NB4 (cell line): ENCODE measurements at regions not wholly inside any gene's neighbourhood (a gene's known extent, or its start where the extent isn't known, plus 50 kb on each side); places are given as distances from the start of the nearest gene placed in this dataset.

Experiments used
- DNase-seq: peaks from one replicate; pipeline ENCODE4 v3.0.0; 2010; ENCODE audit warnings: low read depth
- H3K4me3 ChIP-seq: one replicate; pipeline ENCODE4 v1.5.1; 2011; ENCODE audit warnings: mild to moderate bottlenecking, low read depth, low read length, moderate library complexity
- MYC ChIP-seq: IDR thresholded peaks from 2 replicates; pipeline ENCODE4 v1.6.1; 2011; ENCODE audit warnings: low read depth, low read length
- POLR2A ChIP-seq: IDR thresholded peaks from 2 replicates; pipeline ENCODE4 v1.6.1; 2011; ENCODE audit warnings: mild to moderate bottlenecking; ENCODE audit not compliant: insufficient read length; ENCODE audit errors: extremely low read depth
- TF ChIP-seq, protein P1 (sequence below): IDR thresholded peaks from 2 replicates; pipeline ENCODE4 v1.6.1; 2011; ENCODE audit warnings: low read depth, low read length
- TF ChIP-seq, protein P2 (sequence below): IDR thresholded peaks from one replicate; pipeline ENCODE4 v1.5.1; 2012; ENCODE audit warnings: low read depth, low read length

DNA sequence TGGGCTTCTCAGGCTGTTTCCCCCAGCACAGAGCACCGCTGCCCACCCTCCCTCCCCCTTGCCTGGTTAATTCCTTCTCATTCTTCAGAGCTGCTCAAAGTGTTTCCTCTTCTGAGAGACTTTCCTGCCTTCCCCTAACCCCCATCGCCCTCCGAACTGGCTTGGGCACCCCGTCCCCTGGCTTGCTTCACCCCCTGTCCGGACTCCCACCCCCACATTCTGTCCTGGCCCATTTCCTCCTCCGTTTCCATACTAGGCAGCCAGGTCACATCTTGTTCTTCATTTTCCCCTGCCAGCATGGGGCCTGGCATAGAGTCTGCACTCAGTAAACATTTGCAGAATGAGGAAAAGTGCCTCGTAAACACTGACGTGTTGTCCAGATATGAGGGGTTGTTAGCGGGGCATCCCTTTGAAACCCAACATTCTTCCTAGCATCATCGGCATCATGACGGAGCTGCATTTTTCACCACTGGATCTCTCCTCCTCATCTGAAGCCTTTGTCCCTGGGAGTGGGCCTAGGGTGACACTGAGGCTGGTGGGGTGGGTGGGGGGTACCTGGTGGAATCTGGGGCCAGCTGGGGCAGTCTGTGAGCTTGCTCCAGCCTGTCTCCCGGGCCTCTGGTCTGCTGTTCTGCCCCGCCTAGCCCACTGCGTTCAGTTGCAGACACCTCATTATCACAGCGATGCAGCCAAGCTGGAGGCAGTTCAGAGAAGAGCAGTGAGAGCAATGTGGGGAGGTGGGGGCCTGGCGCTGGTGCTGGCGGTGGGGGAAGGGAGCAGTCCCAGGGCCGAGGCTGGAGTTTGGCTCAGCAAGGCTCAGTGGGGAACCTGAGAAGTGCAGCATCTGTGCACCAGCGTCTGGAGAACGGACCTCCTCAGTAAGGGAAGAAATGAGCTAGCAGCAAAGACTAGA, 149.4 kb upstream of the PJA1 start:
- no peak for DNase-seq
- H3K4me3 ChIP-seq, result no peak overlapping the region
- TF ChIP-seq, protein P1, sequence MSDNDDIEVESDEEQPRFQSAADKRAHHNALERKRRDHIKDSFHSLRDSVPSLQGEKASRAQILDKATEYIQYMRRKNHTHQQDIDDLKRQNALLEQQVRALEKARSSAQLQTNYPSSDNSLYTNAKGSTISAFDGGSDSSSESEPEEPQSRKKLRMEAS, result no peak
- TF ChIP-seq, protein P2, sequence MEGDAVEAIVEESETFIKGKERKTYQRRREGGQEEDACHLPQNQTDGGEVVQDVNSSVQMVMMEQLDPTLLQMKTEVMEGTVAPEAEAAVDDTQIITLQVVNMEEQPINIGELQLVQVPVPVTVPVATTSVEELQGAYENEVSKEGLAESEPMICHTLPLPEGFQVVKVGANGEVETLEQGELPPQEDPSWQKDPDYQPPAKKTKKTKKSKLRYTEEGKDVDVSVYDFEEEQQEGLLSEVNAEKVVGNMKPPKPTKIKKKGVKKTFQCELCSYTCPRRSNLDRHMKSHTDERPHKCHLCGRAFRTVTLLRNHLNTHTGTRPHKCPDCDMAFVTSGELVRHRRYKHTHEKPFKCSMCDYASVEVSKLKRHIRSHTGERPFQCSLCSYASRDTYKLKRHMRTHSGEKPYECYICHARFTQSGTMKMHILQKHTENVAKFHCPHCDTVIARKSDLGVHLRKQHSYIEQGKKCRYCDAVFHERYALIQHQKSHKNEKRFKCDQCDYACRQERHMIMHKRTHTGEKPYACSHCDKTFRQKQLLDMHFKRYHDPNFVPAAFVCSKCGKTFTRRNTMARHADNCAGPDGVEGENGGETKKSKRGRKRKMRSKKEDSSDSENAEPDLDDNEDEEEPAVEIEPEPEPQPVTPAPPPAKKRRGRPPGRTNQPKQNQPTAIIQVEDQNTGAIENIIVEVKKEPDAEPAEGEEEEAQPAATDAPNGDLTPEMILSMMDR, result no peak
- TF ChIP-seq POLR2A (no peak), MYC (no peak)

DNA sequence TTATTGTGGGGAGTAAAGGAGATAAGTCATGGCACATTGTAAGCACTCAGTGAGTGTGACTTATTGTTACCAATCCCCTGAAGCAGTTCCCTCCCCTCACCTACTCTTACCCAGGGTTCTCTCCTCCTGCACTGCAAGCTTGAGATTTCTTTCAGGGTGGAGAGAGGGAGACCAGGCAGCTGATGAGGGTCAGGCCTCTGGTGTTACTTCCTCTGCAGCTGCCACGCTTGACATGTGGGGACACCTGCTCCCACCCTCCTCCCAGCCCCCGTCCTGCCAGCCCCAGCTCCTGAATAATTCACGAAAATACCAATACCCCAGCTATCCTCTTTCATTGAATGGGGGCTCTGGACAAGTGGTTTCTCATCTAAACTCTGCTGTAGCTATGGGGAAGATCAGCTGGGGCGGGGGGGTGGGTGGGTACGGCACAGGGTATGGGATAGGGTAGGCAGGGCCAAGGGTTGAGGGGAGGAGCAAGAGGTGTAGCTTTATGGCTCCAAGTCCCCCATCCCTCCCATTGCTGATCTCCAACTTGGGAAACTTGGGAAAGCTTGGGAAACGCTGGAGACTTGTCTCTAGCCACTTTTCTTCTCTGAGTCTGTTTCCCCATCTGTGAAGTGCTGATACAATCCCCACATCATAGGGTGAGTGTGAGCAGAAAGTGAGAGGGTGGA, 148.5 kb upstream of the PJA1 start:
- H3K4me3 ChIP-seq, result no peak overlapping the region
- no peak for DNase-seq
- TF ChIP-seq, protein P1, result no peak
- TF ChIP-seq, protein P2, result no peak
- TF ChIP-seq MYC (no peak), POLR2A (no peak)

DNA sequence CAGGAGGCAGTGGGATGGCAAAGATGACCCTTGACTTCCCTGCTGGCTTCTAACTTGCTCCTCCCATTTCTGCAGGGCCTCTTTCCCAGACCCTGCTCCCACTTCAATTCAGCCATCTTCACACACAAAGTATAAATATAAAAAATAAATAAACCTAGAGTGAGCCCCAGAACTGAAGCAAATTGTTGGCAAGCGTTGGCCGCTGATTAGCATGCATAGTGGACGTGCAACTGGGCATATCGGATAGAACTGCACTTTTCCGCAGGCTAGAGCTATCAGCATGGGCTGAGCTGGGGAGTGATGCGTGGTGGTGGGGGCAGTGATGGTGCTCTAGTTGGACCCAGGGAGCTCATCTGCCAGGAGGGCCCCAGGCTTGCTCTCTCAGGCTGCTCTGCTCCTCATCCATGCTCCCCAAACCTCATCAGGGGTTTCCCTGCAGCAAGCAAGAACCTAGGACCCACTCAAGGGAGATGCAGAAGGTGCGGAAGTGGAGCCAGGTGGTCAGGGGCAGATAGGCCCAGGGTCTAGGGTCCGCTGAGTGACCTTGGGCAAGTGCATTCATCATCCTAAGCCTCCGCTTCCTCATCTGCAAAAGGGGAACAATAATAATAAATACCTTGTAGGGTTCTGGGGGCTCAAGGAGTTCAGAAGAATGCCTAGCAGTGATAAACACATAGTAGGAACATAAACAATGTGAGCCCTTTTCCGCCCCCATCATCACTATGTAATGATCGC, 146.8 kb upstream of the PJA1 start:
- H3K4me3 ChIP-seq, result no peak overlapping the region
- TF ChIP-seq POLR2A (no peak), MYC (no peak)
- TF ChIP-seq, protein P1, result no peak
- TF ChIP-seq, protein P2, result no peak
- DNase-seq, result no peak

DNA sequence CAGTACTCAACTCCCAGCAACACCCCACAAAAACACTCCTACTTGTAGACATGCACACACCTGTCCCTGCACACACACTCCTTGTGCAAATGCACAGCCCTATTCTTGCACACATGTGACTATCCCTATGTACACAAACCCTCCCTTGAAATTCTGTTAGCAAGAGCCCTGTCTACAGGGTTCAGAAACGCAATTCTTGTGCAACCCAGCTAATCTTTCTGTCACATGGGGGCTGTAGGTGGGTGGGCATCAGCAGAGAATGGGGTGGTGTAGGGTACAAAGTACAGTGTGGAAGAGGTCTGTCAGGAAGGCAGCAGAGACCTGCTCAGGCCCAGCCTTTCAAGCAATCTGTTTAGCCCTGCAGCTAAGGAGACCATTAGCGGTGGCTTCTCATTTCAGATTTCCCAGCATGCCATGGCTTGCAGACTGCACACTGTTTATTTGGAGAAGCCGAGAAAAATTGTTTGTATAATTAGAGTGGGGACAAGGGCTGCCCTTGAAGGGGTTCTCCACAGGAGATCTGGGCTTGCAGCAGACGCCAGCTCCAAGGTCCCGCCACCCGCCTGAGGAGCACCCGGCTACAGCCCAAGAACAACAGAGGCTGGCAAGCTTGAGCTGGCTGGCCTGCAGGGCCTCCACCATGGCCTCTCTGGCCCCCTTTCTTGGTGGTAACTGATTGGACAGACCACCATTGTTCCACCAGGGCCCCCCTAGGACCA, 144.0 kb upstream of the PJA1 start:
- no peak for DNase-seq
- no peak for TF ChIP-seq POLR2A
- TF ChIP-seq, protein P2, result no peak
- TF ChIP-seq, protein P1, result no peak
- TF ChIP-seq MYC, result no peak
- H3K4me3 ChIP-seq, result no peak overlapping the region

DNA sequence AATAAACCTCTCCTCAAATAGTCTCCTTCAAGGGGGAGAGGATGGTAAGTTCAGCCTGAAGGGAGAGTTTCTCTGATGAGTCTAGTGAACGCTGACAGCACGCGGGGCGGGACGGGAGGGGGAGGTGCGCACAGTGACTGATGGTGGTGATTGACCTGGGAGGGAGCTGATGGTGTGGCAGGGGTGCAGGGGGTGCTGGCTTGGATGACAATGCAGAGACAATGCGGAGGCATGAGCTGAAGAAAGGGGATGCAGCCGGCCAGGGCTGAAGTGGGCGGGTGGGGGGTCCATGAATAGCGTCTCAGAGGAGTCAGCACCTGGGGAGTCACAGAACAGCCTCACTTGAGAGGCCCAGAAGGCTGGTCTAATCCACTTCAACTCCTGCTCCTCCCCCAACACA, 142.5 kb upstream of the PJA1 start:
- TF ChIP-seq, protein P1, result no peak
- TF ChIP-seq POLR2A, result no peak
- TF ChIP-seq, protein P2, result no peak
- no peak for TF ChIP-seq MYC
- no peak overlapping the region for H3K4me3 ChIP-seq
- DNase-seq, result no peak
